Lung (tissue), 11 donors: ENCODE measurements at regions not wholly inside any gene's neighbourhood (a gene's known extent, or its start where the extent isn't known, plus 50 kb on each side); places are given as distances from the start of the nearest gene placed in this dataset.

Source experiments
- ATAC-seq: fragments of 200-7000 bp; cut with Tn5 transposase; one replicate; pipeline ENCODE4 v1.9.1; 2020; ENCODE audit warnings: moderate number of reproducible peaks; ENCODE audit not compliant: insufficient read depth, low FRiP score
- DNase-seq, 3 donors: peaks; one replicate each; pipeline ENCODE4 v3.0.0-alpha.2; 2013 to 2017
- H3K27ac ChIP-seq, 2 donors: one replicate each; pipeline ENCODE4 v1.5.1; 2013; ENCODE audit warnings: mild to moderate bottlenecking in 2 of 2, moderate library complexity in 2 of 2, control low read depth in 1 of 2, inconsistent platforms in 1 of 2, low read depth in 1 of 2, low read length in 1 of 2
- H3K27me3 ChIP-seq, 3 donors: one replicate each; pipeline ENCODE4 v1.5.1; 2013; ENCODE audit warnings: low read length in 2 of 3; ENCODE audit not compliant: control insufficient read depth in 3 of 3, insufficient read depth in 3 of 3
- H3K36me3 ChIP-seq, 4 donors: one replicate each; pipeline ENCODE4 v1.5.1; 2013; ENCODE audit warnings: low read length in 4 of 4, mild to moderate bottlenecking in 1 of 4, moderate library complexity in 1 of 4; ENCODE audit not compliant: control insufficient read depth in 4 of 4, insufficient read depth in 4 of 4
- H3K4me1 ChIP-seq, 5 donors: one replicate each; pipeline ENCODE4 v1.5.1; 2013; ENCODE audit warnings: low read length in 5 of 5, mild to moderate bottlenecking in 2 of 5, moderate library complexity in 1 of 5; ENCODE audit not compliant: control insufficient read depth in 5 of 5, insufficient read depth in 5 of 5
- H3K4me3 ChIP-seq: one replicate; pipeline ENCODE4 v1.5.1; 2013; ENCODE audit warnings: mild to moderate bottlenecking, control low read depth, moderate library complexity
- H3K9ac ChIP-seq, 2 donors: one replicate each; pipeline ENCODE4 v1.5.1; 2013; ENCODE audit warnings: low read length in 2 of 2, control low read depth in 1 of 2; ENCODE audit not compliant: insufficient read depth in 1 of 2
- H3K9me3 ChIP-seq, 4 donors: one replicate each; pipeline ENCODE4 v1.5.1; 2013; ENCODE audit warnings: low read length in 3 of 4, mild to moderate bottlenecking in 1 of 4, moderate library complexity in 1 of 4; ENCODE audit not compliant: control insufficient read depth in 4 of 4, insufficient read depth in 3 of 4
- CTCF ChIP-seq: IDR thresholded peaks from 2 replicates; pipeline ENCODE4 v1.5.1; 2012; ENCODE audit warnings: mild to moderate bottlenecking; ENCODE audit errors: control extremely low read depth, extremely low read depth
- WGBS, 2 donors: extraction: QIAGEN DNeasy Blood & Tissue Kit; methylation state at CpG; one replicate each; pipeline ENCODE4 v1.1.7; 2013; 5-methylcytosine and 5-hydroxymethylcytosine counted together
- donor health status: control.
- donor health status: control.
- donor health status: Bipolar disorder and iron deficiency.
- donor health status: healthy.
- donor health status: DM: yes; HTN: yes; CAD: no.

DNA sequence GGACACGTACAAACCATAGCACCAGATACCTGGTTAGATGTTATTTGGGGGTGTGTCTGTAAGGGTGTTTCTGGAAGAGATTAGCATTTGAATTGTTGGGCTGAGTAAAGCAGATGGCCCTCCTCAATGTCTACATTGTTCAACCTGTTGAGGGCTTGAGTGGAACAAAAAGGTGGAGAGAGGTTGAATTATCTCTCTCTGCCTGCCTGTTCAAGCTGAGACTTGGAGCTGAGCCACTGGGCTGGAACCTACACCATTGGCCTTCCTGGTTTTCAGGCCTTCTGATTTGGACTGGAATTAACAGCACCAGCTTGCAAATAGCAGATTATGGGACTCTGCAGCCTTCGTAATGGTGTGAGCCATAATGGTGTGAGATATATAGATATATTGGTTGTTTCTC, 71.3 kb upstream of the CORO2B start:
- ATAC-seq (no peak), DNase-seq (no peak)
- Histone ChIP-seq H3K9me3 (peaks cover 0 to under 1% (median 0%) of the 10 kb centered on the region in 4 donors), H3K4me3 (no peak overlapping the region), H3K27me3 (no peaks in the 10 kb centered on the region), H3K4me1 (peaks cover 0 to 21% (median 0%) of the 10 kb centered on the region in 5 donors), H3K36me3 (no peaks in the 10 kb centered on the region), H3K9ac (no peak overlapping the region), H3K27ac (no peak overlapping the region)
- WGBS, 2 donors, result 91 to 100% methylated on average over 2 of the region's 2 CpGs
- TF ChIP-seq CTCF, result no peak

GRCh38 chr15:68508485-68509189, 70.2 kb upstream of the CORO2B start:
- H3K9ac ChIP-seq, result no peak overlapping the region
- H3K27ac ChIP-seq, result no peak overlapping the region
- peaks cover 0 to 21% (median 0%) of the 10 kb centered on the region in 5 donors for H3K4me1 ChIP-seq
- no peaks in the 10 kb centered on the region for H3K36me3 ChIP-seq
- DNase-seq (peak in 1 of 3 donors; percentile 33), ATAC-seq (no peak)
- 86 to 91% methylated on average over 12 of the region's 12 CpGs for WGBS, 2 donors
- no peaks in the 10 kb centered on the region for H3K9me3 ChIP-seq
- no peak overlapping the region for H3K4me3 ChIP-seq
- TF ChIP-seq CTCF, result no peak
- H3K27me3 ChIP-seq, result no peaks in the 10 kb centered on the region

DNA sequence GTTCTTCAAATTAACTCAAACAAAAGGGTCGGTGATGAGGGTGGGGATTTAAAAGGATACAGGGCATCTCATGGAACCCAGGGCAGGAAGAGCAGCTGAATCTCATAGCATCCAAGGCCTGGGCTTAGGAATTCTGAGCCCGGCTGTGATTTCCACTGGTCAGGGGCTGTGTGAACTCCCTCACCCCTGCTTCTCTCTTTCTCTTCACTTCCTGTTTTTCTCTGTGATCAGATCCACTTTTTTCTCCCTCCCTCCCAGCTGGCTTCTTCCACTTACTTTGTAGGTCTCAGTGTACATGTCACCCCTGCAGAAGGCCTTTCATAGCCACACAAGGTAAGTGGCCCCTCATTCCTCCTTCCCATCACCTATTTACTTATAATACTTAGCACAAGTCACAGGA, 68.2 kb upstream of the CORO2B start:
- Histone ChIP-seq H3K9me3 (no peaks in the 10 kb centered on the region), H3K4me3 (no peak overlapping the region), H3K27me3 (no peaks in the 10 kb centered on the region), H3K27ac (no peak overlapping the region), H3K9ac (no peak overlapping the region), H3K36me3 (no peaks in the 10 kb centered on the region), H3K4me1 (peaks cover 0 to 14% (median 0%) of the 10 kb centered on the region in 5 donors)
- WGBS, 2 donors, result 59 to 74% methylated on average over 2 of the region's 2 CpGs
- ATAC-seq (no peak), DNase-seq (peak in 1 of 3 donors; percentile 34)
- no peak for TF ChIP-seq CTCF
